DND-41 (cell line): ENCODE measurements at regions not wholly inside any gene's neighbourhood (a gene's known extent, or its start where the extent isn't known, plus 50 kb on each side); places are given as distances from the start of the nearest gene placed in this dataset.

Experiments
- ATAC-seq: fragments of 200-7000 bp; cut with Tn5 transposase; 3 replicates; pipeline ENCODE4 v1.9.1; 2021; ENCODE audit warnings: low read depth; ENCODE audit not compliant: insufficient read depth
- DNase-seq: peaks from one replicate; pipeline ENCODE4 v3.0.0-alpha.2; 2020
- H2AFZ ChIP-seq: 2 replicates; pipeline ENCODE4 v1.6.0; 2012; ENCODE audit warnings: low read depth, low read length
- H3K27ac ChIP-seq: 2 replicates; pipeline ENCODE4 v1.5.1; 2012; ENCODE audit warnings: low read length, inconsistent platforms
- H3K27me3 ChIP-seq: fragments of 200-600 bp; sonication (generic); 2 replicates; pipeline ENCODE4 v1.6.0; 2012; ENCODE audit warnings: low read length, mild to moderate bottlenecking, inconsistent platforms; ENCODE audit not compliant: insufficient read depth, poor library complexity
- H3K36me3 ChIP-seq: 2 replicates; pipeline ENCODE4 v1.5.1; 2012; ENCODE audit warnings: low read length, inconsistent platforms; ENCODE audit not compliant: insufficient read depth
- H3K4me1 ChIP-seq: 2 replicates; pipeline ENCODE4 v1.5.1; 2012; ENCODE audit warnings: mild to moderate bottlenecking, low read length; ENCODE audit not compliant: insufficient read depth
- H3K4me2 ChIP-seq: 2 replicates; pipeline ENCODE4 v1.6.0; 2012; ENCODE audit warnings: mild to moderate bottlenecking, moderate library complexity, low read length, inconsistent platforms; ENCODE audit not compliant: insufficient read depth
- H3K4me3 ChIP-seq, 2 experiments: fragments of 200-600 bp in 1 of 2; shearing (Covaris generic) in 1 of 2; 2 replicates each; pipeline ENCODE4 v1.5.1; 2012 to 2016; ENCODE audit warnings: inconsistent platforms in 2 of 2, low read length in 2 of 2, mild to moderate bottlenecking in 2 of 2, low read depth in 1 of 2, moderate library complexity in 1 of 2
- H3K79me2 ChIP-seq: 2 replicates; pipeline ENCODE4 v1.6.0; 2012; ENCODE audit warnings: low read length, inconsistent platforms; ENCODE audit not compliant: insufficient read depth
- H3K9ac ChIP-seq: 2 replicates; pipeline ENCODE4 v1.6.0; 2012; ENCODE audit warnings: low read depth, mild to moderate bottlenecking, inconsistent platforms, low read length, moderate library complexity
- H3K9me3 ChIP-seq: 2 replicates; pipeline ENCODE4 v1.5.1; 2012; ENCODE audit warnings: low read length, moderate library complexity, mild to moderate bottlenecking, inconsistent platforms; ENCODE audit not compliant: insufficient read depth, severe bottlenecking
- H4K20me1 ChIP-seq: 2 replicates; pipeline ENCODE4 v1.6.0; 2012; ENCODE audit warnings: low read length; ENCODE audit not compliant: insufficient read depth
- EZH2 ChIP-seq: IDR thresholded peaks from 3 replicates; pipeline ENCODE4 v1.6.1; 2012; ENCODE audit warnings: borderline replicate concordance, low read depth, mild to moderate bottlenecking, moderate library complexity, low read length, inconsistent platforms; ENCODE audit not compliant: severe bottlenecking
- TF ChIP-seq, protein P1 (sequence below): IDR thresholded peaks from 2 replicates; pipeline ENCODE4 v1.5.1; 2012; ENCODE audit warnings: borderline replicate concordance, low read length, moderate library complexity, mild to moderate bottlenecking; ENCODE audit not compliant: poor library complexity, severe bottlenecking; ENCODE audit errors: extremely low read depth

DNA sequence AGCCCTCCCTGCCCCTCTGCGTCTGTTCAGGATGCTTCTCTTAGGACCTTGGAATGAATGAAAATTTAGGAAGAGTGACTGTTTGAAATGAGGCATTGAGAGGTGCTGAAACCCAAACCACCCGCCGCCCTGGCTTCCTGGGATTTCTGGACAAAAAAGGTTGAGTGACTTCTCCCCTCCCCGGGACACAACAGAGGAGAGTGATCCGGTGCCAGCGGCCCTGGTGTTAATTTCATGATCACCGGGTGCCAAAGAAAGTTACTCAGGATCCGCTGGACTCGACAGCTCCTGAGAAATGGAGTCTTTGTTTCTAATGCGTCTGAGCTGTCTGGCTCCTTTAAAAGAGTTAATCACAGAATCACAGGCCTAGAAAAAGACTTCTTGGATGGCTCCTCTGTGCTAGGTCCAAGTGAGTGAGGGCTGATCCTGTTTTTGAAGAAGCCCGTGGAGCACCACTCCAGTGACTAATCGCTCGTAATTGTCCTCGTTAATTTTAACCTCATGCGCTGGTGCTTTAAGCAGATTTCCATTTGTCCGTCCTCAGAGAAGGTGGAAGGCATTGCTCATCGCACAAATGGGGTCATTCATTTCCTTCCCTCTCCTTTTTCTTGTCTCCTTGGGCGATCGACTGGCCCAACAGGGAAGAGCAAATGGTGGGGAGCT lies 144.4 kb upstream of the ZFHX3 start:
- TF ChIP-seq, protein P1, sequence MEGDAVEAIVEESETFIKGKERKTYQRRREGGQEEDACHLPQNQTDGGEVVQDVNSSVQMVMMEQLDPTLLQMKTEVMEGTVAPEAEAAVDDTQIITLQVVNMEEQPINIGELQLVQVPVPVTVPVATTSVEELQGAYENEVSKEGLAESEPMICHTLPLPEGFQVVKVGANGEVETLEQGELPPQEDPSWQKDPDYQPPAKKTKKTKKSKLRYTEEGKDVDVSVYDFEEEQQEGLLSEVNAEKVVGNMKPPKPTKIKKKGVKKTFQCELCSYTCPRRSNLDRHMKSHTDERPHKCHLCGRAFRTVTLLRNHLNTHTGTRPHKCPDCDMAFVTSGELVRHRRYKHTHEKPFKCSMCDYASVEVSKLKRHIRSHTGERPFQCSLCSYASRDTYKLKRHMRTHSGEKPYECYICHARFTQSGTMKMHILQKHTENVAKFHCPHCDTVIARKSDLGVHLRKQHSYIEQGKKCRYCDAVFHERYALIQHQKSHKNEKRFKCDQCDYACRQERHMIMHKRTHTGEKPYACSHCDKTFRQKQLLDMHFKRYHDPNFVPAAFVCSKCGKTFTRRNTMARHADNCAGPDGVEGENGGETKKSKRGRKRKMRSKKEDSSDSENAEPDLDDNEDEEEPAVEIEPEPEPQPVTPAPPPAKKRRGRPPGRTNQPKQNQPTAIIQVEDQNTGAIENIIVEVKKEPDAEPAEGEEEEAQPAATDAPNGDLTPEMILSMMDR = no peak
- no peak for TF ChIP-seq EZH2
- no peak overlapping the region for H2AFZ ChIP-seq
- H3K36me3 ChIP-seq = no peaks in the 10 kb centered on the region
- no peak overlapping the region for H3K27ac ChIP-seq
- H3K79me2 ChIP-seq = no peaks in the 10 kb centered on the region
- H3K27me3 ChIP-seq = peaks cover 15% of the 10 kb centered on the region
- no peak overlapping the region for H3K4me2 ChIP-seq
- no peaks in the 10 kb centered on the region for H3K9me3 ChIP-seq
- no peaks in the 10 kb centered on the region for H3K4me1 ChIP-seq
- no peak overlapping the region for H3K4me3 ChIP-seq
- H3K9ac ChIP-seq = no peak overlapping the region
- ATAC-seq (no peak), DNase-seq (no peak)
- no peaks in the 10 kb centered on the region for H4K20me1 ChIP-seq

DNA sequence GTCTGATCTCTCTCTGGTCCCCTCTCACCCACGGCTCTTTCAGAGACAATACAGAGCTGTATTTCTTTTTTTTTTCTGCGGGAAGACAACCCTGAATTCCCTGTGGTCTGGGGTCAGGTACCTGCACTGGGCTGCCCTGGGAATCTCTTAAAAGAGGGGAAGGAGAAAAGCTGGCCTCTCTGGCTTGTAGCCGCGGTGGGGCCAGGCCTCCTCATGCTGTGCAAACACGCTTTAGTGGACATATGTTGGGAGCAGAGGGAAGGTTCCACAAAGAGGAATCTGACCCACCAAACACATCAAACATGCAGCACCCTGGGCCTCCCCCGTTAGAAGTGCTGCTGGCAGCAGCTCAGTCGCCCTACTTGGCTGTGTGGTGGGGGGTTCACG lies 143.7 kb upstream of the ZFHX3 start:
- no peaks in the 10 kb centered on the region for H3K36me3 ChIP-seq
- no peak overlapping the region for H3K9ac ChIP-seq
- no peaks in the 10 kb centered on the region for H3K9me3 ChIP-seq
- H4K20me1 ChIP-seq = no peaks in the 10 kb centered on the region
- no peaks in the 10 kb centered on the region for H3K79me2 ChIP-seq
- ATAC-seq (no peak), DNase-seq (no peak)
- no peak for TF ChIP-seq EZH2
- TF ChIP-seq, protein P1 = no peak
- no peak overlapping the region for H3K4me2 ChIP-seq
- H3K4me3 ChIP-seq = no peak overlapping the region
- H3K27ac ChIP-seq = no peak overlapping the region
- no peak overlapping the region for H2AFZ ChIP-seq
- no peaks in the 10 kb centered on the region for H3K4me1 ChIP-seq
- peaks cover 19% of the 10 kb centered on the region for H3K27me3 ChIP-seq

DNA sequence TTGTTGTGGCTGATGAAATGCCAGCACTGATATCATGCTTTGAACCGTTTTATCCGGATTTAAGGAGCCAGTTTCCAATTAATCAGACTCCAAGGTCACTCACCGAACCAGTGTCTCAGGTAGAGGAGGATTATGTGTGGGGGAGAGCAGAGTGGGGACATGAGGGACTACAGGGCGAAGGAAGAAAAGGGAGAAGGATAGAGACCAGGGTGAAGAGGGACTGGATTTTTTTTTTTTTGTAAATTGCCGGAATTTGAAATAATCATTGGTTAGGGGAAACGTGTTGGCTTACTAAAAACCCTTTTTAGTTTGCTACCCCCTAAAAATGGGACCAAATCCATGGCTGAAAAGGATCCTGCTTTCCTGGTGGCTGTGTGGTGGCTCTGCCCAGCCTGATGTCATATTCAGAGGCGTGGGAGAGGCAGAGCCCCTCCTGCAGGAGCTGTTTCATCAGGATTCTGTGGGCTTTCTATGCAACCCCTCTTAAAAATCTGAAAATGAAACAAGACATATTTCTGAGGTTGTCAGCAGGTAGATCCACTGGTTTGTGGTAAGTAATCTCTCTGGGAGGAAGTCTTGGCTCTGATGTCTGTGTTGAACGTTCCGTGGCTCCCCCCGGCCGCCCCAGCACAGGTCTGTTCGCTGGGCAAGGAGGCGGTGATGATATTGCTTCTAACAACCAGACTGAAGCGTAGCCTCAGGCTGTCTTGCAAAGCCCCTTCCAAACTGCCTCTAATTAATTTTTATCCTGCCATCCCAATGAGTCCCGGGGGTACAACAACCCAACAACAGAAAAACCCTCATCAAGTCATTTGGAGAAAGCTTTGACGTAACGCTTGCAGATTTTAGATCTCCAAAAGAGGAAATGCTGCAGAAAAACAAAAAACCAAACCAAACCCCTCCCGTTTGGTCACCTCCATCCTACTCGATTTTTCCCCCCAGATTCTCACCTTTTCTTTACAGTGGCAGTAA lies 143.0 kb upstream of the ZFHX3 start:
- H3K9ac ChIP-seq = no peak overlapping the region
- no peak overlapping the region for H3K4me2 ChIP-seq
- no peaks in the 10 kb centered on the region for H3K4me1 ChIP-seq
- no peaks in the 10 kb centered on the region for H3K9me3 ChIP-seq
- H2AFZ ChIP-seq = no peak overlapping the region
- no peak for ATAC-seq
- no peak overlapping the region for H3K4me3 ChIP-seq
- H4K20me1 ChIP-seq = no peaks in the 10 kb centered on the region
- no peaks in the 10 kb centered on the region for H3K36me3 ChIP-seq
- no peak for TF ChIP-seq EZH2
- TF ChIP-seq, protein P1 = no peak
- H3K27me3 ChIP-seq = peaks cover 19% of the 10 kb centered on the region
- H3K27ac ChIP-seq = no peak overlapping the region
- no peak for DNase-seq
- H3K79me2 ChIP-seq = no peaks in the 10 kb centered on the region
